Left lung (tissue), 4 donors: ENCODE measurements at regions not wholly inside any gene's neighbourhood (a gene's known extent, or its start where the extent isn't known, plus 50 kb on each side); places are given as distances from the start of the nearest gene placed in this dataset.

Source experiments
- ATAC-seq: fragments of 200-7000 bp; cut with Tn5 transposase; one replicate; pipeline ENCODE4 v1.9.1; 2020; ENCODE audit warnings: moderate library complexity
- DNase-seq, 4 donors: peaks; one replicate each; pipeline ENCODE4 v3.0.0-alpha.2; 2013 to 2020
- H3K27ac ChIP-seq, 2 donors: fragments of 200-600 bp; sonication (generic) in 1 of 2; one replicate each; pipeline versions ENCODE4 v1.5.0 to v1.8.0; 2020 to 2021
- H3K27me3 ChIP-seq, 2 donors: fragments of 200-600 bp; sonication (generic) in 1 of 2; one replicate each; pipeline versions ENCODE4 v1.5.0 to v1.8.0; 2020 to 2021
- H3K36me3 ChIP-seq, 2 donors: fragments of 200-600 bp; sonication (generic) in 1 of 2; one replicate each; pipeline versions ENCODE4 v1.5.0 to v1.8.0; 2020 to 2021
- H3K4me1 ChIP-seq, 2 donors: fragments of 200-600 bp; one replicate each; pipeline ENCODE4 v1.8.0; 2021
- H3K4me3 ChIP-seq, 2 donors: fragments of 200-600 bp; sonication (generic) in 1 of 2; one replicate each; pipeline versions ENCODE4 v1.5.0 to v1.8.0; 2020 to 2021; ENCODE audit warnings: mild to moderate bottlenecking in 1 of 2
- H3K9me3 ChIP-seq, 2 donors: fragments of 200-600 bp; sonication (generic) in 1 of 2; one replicate each; pipeline versions ENCODE4 v1.5.0 to v1.8.0; 2020 to 2021
- intact Hi-C, 2 donors: fragments of 100-400 bp; cut with DNase I; formaldehyde crosslinking; loops; one replicate each; pipeline versions ENCODE4 v1.11.2 to v1.14.2; 2022
- TF ChIP-seq, protein P1 (sequence below), 2 donors: fragments of 200-600 bp; sonication (generic) in 1 of 2; IDR thresholded peaks; one replicate each; pipeline versions ENCODE4 v1.5.0 to v1.8.0; 2021; ENCODE audit warnings: antibody characterized with exemption in 2 of 2
- donor health status: DM: no; HTN: yes; CAD: no.
- donor health status: DM: no; HTN: no; CAD: no.

DNA sequence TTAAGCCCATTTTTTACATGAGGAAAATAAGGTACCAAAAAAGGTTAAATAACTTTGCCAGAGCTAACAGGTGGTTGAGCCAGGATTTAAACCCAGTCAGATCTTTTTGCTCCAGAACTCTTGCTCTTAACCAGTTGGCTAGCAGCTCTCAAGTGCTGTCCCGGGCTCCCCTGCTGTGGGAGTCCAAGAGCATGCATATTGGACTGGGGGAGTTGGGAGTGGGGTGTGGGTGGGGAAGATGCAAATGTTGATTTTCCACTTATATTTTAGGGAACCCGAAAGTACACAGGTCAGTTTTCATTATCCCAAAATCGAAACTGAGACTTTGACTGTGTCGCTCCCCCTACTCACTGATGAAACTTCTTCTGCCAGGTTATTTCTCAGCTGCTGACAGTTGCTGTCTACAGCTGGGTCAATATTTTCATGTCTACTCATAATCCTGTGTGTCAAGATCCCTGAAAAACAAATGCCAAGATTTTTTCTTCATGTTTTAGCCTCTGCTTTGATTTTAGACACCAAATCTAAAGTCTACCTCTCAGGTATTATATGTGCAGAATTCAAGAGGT lies 172.3 kb upstream of the TMPO start:
- TF ChIP-seq, protein P1, sequence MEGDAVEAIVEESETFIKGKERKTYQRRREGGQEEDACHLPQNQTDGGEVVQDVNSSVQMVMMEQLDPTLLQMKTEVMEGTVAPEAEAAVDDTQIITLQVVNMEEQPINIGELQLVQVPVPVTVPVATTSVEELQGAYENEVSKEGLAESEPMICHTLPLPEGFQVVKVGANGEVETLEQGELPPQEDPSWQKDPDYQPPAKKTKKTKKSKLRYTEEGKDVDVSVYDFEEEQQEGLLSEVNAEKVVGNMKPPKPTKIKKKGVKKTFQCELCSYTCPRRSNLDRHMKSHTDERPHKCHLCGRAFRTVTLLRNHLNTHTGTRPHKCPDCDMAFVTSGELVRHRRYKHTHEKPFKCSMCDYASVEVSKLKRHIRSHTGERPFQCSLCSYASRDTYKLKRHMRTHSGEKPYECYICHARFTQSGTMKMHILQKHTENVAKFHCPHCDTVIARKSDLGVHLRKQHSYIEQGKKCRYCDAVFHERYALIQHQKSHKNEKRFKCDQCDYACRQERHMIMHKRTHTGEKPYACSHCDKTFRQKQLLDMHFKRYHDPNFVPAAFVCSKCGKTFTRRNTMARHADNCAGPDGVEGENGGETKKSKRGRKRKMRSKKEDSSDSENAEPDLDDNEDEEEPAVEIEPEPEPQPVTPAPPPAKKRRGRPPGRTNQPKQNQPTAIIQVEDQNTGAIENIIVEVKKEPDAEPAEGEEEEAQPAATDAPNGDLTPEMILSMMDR (IDR thresholded peaks at IDR 0.05): no peak
- no peaks in the 10 kb centered on the region for H3K36me3 ChIP-seq
- no peak overlapping the region for H3K4me3 ChIP-seq
- DNase-seq (no peak), ATAC-seq (no peak)
- H3K4me1 ChIP-seq: no peaks in the 10 kb centered on the region
- no peak overlapping the region for H3K27ac ChIP-seq
- H3K27me3 ChIP-seq: no peaks in the 10 kb centered on the region
- H3K9me3 ChIP-seq: no peaks in the 10 kb centered on the region
- intact Hi-C loops: no loop called here

DNA sequence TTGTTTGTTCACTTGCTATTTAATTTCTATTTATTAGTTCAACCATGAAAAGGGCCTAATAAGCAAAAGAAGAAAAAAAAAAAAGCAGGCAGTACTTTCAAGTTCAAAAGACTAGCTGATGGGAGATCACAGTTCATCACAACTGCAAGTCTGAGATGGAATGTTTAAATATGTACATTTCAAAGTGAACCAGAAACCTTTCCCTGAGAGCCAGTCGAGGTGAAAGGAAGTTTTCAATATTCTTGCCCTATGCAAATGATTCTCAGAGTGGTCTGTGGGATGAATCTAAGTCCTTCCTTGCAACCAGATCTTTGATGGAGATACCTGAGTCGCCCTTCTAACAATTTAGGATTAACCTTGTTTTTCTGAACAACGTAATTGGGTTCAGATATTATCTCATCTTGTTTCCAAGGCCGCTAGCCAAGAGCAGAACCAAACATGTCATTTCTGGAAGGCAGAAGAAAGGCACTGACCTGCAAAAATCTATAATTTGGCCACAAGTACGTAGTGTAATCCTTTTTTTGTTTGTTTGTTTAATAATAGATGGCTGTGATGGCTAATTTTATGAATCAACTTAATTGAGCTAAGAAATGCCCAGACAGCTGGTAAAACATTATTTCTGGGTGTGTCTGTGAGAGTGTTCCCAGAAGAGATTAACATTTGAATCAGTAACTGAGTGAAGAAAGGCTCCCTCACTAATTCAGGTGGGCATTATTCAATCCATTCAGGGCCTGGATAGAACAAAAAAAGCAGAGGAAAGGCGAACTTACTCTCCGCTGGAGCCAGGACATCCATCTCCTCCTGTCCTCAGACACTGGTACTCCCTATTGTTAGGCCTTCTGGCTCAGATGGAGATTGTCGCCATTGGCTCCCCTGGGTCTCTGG lies 171.1 kb upstream of the TMPO start:
- TF ChIP-seq, protein P1 (IDR thresholded peaks at IDR 0.05): no peak

GRCh38 chr12:98345308-98345876 lies 170.0 kb upstream of the TMPO start:
- Histone ChIP-seq H3K4me3 (no peak overlapping the region), H3K27me3 (no peaks in the 10 kb centered on the region), H3K4me1 (no peaks in the 10 kb centered on the region), H3K36me3 (no peaks in the 10 kb centered on the region), H3K9me3 (no peaks in the 10 kb centered on the region), H3K27ac (no peak overlapping the region)
- DNase-seq (no peak), ATAC-seq (no peak)
- TF ChIP-seq, protein P1 (IDR thresholded peaks at IDR 0.05): no peak
- intact Hi-C loops: no loop called here

More for the DNA sequence above, 171.1 kb upstream of the TMPO start:
- Histone ChIP-seq H3K4me1 (no peaks in the 10 kb centered on the region), H3K4me3 (no peak overlapping the region), H3K27me3 (no peaks in the 10 kb centered on the region), H3K9me3 (no peaks in the 10 kb centered on the region), H3K36me3 (no peaks in the 10 kb centered on the region), H3K27ac (no peak overlapping the region)
- DNase-seq (no peak), ATAC-seq (no peak)
- intact Hi-C loops: no loop called here

DNA sequence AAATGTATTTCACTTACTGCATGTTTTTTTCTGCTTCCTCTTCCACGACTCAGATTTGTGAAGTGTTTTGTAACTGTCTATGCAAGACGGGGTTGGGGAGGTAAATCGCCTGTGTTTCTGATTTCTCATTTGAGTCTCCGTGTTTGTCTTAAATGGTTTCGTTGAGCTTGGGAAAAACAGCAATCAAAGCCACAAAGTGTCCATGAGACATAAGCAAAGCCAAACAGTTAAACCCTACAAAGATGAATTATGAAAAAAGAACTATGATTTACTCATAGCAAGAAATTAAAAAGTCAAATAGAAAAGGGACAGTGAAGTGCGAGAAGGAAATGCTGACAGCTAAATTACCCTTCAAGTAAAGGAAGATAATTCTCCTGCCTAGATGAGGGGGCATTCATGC lies 164.3 kb upstream of the TMPO start:
- H3K27ac ChIP-seq: no peak overlapping the region
- ATAC-seq (no peak), DNase-seq (no peak)
- H3K27me3 ChIP-seq: no peaks in the 10 kb centered on the region
- H3K9me3 ChIP-seq: no peaks in the 10 kb centered on the region
- intact Hi-C loops: no loop called here
- H3K4me1 ChIP-seq: no peaks in the 10 kb centered on the region
- no peak overlapping the region for H3K4me3 ChIP-seq
- TF ChIP-seq, protein P1 (IDR thresholded peaks at IDR 0.05): no peak
- H3K36me3 ChIP-seq: no peaks in the 10 kb centered on the region

- Histone ChIP-seq H3K27ac (no peak overlapping the region), H3K9me3 (no peaks in the 10 kb centered on the region), H3K4me3 (no peak overlapping the region), H3K27me3 (no peaks in the 10 kb centered on the region), H3K36me3 (no peaks in the 10 kb centered on the region), H3K4me1 (no peaks in the 10 kb centered on the region)
- ATAC-seq (no peak), DNase-seq (no peak)
- intact Hi-C loops: no loop called here
- TF ChIP-seq, protein P1 (IDR thresholded peaks at IDR 0.05): no peak
Measured at GRCh38 chr12:98351784-98352183, 163.6 kb upstream of the TMPO start.
